HepG2 (cell line): ENCODE measurements at regions not wholly inside any gene's neighbourhood (a gene's known extent, or its start where the extent isn't known, plus 50 kb on each side); places are given as distances from the start of the nearest gene placed in this dataset.

ENCODE experiments used
- ATAC-seq: fragments of 200-7000 bp; cut with Tn5 transposase; 3 replicates; pipeline ENCODE4 v1.9.1; 2020; ENCODE audit warnings: mild to moderate bottlenecking, moderate library complexity
- BruUV-seq: library from RNA; stranded (reverse); fragments of 400-500 nt; replicated peaks from 2 replicates; lab custom pipeline; 2021; lab: Mats Ljungman, UMichigan
- CTCF ChIA-PET: fragments of 300-600 bp; formaldehyde crosslinking; extraction: SDS; loops from one replicate; lab custom pipeline; 2021; ENCODE audit warnings: low total read pairs, inconsistent platforms, low intra/inter-chr PET ratio; lab: Yijun Ruan, JAX
- POLR2A ChIA-PET: fragments of 350-600 bp; sonication (Branson Sonifier 250); formaldehyde crosslinking; loops from one replicate; lab custom pipeline; 2020; ENCODE audit warnings: antibody characterized with exemption, inconsistent platforms; lab: Yijun Ruan, JAX
- DNase-seq: peaks from one replicate; pipeline ENCODE4 v3.0.0-alpha.2; 2015; ENCODE audit warnings: low spot score
- FAIRE-seq: peaks from 3 replicates; lab custom pipeline; 2011; peaks lifted over from hg19 to GRCh38; lab: Jason Lieb, UNC
- H2AFZ ChIP-seq: one replicate; pipeline ENCODE4 v1.6.1; 2011; ENCODE audit warnings: low read length, inconsistent platforms
- H3K27ac ChIP-seq: fragments of 300-600 bp; 3 replicates; pipeline ENCODE4 v1.8.0; 2011; ENCODE audit warnings: mixed run types, mild to moderate bottlenecking, mixed read lengths, low read length, inconsistent platforms; ENCODE audit not compliant: insufficient read depth; ENCODE audit errors: extremely low read length
- H3K27me3 ChIP-seq, 2 experiments: fragments of 200-600 bp in 1 of 2; 2 replicates in 1 of 2; 3 replicates in 1 of 2; pipeline versions ENCODE4 v1.6.0 to v1.8.0; 2011; ENCODE audit warnings: low read length in 2 of 2, mild to moderate bottlenecking in 2 of 2, moderate library complexity in 2 of 2, inconsistent platforms in 1 of 2; ENCODE audit not compliant: insufficient read depth in 2 of 2, control insufficient read depth in 1 of 2
- H3K36me3 ChIP-seq, 2 experiments: fragments of 200-600 bp in 1 of 2; replicated peaks in 1 of 2; 2 replicates in 1 of 2; 3 replicates in 1 of 2; pipeline versions ENCODE4 v1.5.1 to v1.8.0; 2011; ENCODE audit warnings: low read length in 2 of 2, inconsistent platforms in 1 of 2; ENCODE audit not compliant: insufficient read depth in 2 of 2, control insufficient read depth in 1 of 2
- H3K4me1 ChIP-seq: 2 replicates; pipeline ENCODE4 v1.5.1; 2012; ENCODE audit warnings: low read length, inconsistent platforms; ENCODE audit not compliant: insufficient read depth
- H3K4me2 ChIP-seq: 2 replicates; pipeline ENCODE4 v1.6.0; 2011; ENCODE audit warnings: low read depth, low read length, inconsistent platforms
- H3K4me3 ChIP-seq, 3 experiments: fragments of 200-600 bp in 1 of 3; sonication (generic), shearing (Covaris generic) in 1 of 3; replicated peaks in 1 of 3; 2 replicates each; pipeline ENCODE4 v1.5.1; 2011 to 2016; ENCODE audit warnings: low read length in 3 of 3, inconsistent platforms in 2 of 3, low read depth in 2 of 3, mild to moderate bottlenecking in 2 of 3, control low read depth in 1 of 3, mixed read lengths in 1 of 3; ENCODE audit not compliant: insufficient read depth in 1 of 3
- H3K79me2 ChIP-seq: one replicate; pipeline ENCODE4 v1.6.1; 2011; ENCODE audit warnings: low read length, inconsistent platforms; ENCODE audit not compliant: insufficient read depth
- H3K9ac ChIP-seq: 2 replicates; pipeline ENCODE4 v1.6.0; 2011; ENCODE audit warnings: mild to moderate bottlenecking, low read depth, low read length, inconsistent platforms; ENCODE audit not compliant: insufficient read depth
- H3K9me3 ChIP-seq: 2 replicates; pipeline ENCODE4 v1.5.1; 2012; ENCODE audit warnings: mild to moderate bottlenecking, low read length
- H4K20me1 ChIP-seq: 2 replicates; pipeline ENCODE4 v1.6.0; 2011; ENCODE audit warnings: inconsistent platforms, mild to moderate bottlenecking, low read length, moderate library complexity; ENCODE audit not compliant: insufficient read depth
- CEBPG ChIP-seq: IDR thresholded peaks from 2 replicates; pipeline ENCODE4 v1.6.1; 2016
- ESRRA ChIP-seq: sonication (generic); formaldehyde crosslinking; IDR thresholded peaks from 2 replicates; pipeline ENCODE4 v1.5.1; 2020; ENCODE audit warnings: mild to moderate bottlenecking, low read depth, missing genetic modification reagents
- FOXJ3 ChIP-seq: sonication (generic); formaldehyde crosslinking; IDR thresholded peaks from 2 replicates; pipeline ENCODE4 v1.4.0; 2020; ENCODE audit warnings: missing genetic modification reagents, mild to moderate bottlenecking, borderline replicate concordance
- HOXA3 ChIP-seq: sonication (generic); formaldehyde crosslinking; IDR thresholded peaks from 2 replicates; pipeline ENCODE4 v1.5.0; 2020; ENCODE audit warnings: missing genetic modification reagents
- NCOA2 ChIP-seq: sonication (generic); formaldehyde crosslinking; IDR thresholded peaks from 2 replicates; pipeline ENCODE4 v1.8.0; 2022; ENCODE audit warnings: inconsistent platforms
- PLRG1 ChIP-seq: fragments of 450-650 bp; conservative IDR thresholded peaks from 2 replicates; pipeline ENCODE4 v1.6.1; 2016
- ZEB1 ChIP-seq: IDR thresholded peaks from 2 replicates; pipeline ENCODE4 v1.6.1; 2012; ENCODE audit warnings: mild to moderate bottlenecking, low read depth, inconsistent platforms; ENCODE audit not compliant: insufficient replicate concordance
- ZFX ChIP-seq: sonication (generic); formaldehyde crosslinking; IDR thresholded peaks from 2 replicates; pipeline ENCODE4 v1.4.0; 2020; ENCODE audit warnings: mild to moderate bottlenecking, low read depth, missing genetic modification reagents, moderate library complexity
- ZKSCAN1 ChIP-seq: fragments of 150-350 bp; IDR thresholded peaks from 2 replicates; pipeline ENCODE4 v1.6.1; 2014; ENCODE audit warnings: low read length
- ZNF331 ChIP-seq: sonication (generic); formaldehyde crosslinking; IDR thresholded peaks from 2 replicates; pipeline ENCODE4 v1.4.0; 2020; ENCODE audit warnings: missing genetic modification reagents
- ZNF343 ChIP-seq: sonication (generic); formaldehyde crosslinking; IDR thresholded peaks from 2 replicates; pipeline ENCODE4 v1.4.0; 2020; ENCODE audit warnings: mild to moderate bottlenecking, missing genetic modification reagents
- ZNF354B ChIP-seq: sonication (generic); formaldehyde crosslinking; IDR thresholded peaks from 2 replicates; pipeline ENCODE4 v1.8.0; 2022; ENCODE audit warnings: mild to moderate bottlenecking, missing genetic modification reagents
- ZNF556 ChIP-seq: sonication (generic); formaldehyde crosslinking; IDR thresholded peaks from 2 replicates; pipeline ENCODE4 v1.4.0; 2020; ENCODE audit warnings: mild to moderate bottlenecking, missing genetic modification reagents, borderline replicate concordance
- ZNF570 ChIP-seq: sonication (generic); formaldehyde crosslinking; IDR thresholded peaks from 2 replicates; pipeline ENCODE4 v1.4.0; 2020; ENCODE audit warnings: mild to moderate bottlenecking, missing genetic modification reagents, borderline replicate concordance
- ZNF7 ChIP-seq: IDR thresholded peaks from 2 replicates; pipeline ENCODE4 v1.6.1; 2016; ENCODE audit warnings: missing biosample characterization, missing genetic modification reagents
- ZNF746 ChIP-seq: sonication (generic); formaldehyde crosslinking; IDR thresholded peaks from 2 replicates; pipeline ENCODE4 v1.8.0; 2022; ENCODE audit warnings: mild to moderate bottlenecking, missing genetic modification reagents
- ZNF747 ChIP-seq: sonication (generic); formaldehyde crosslinking; IDR thresholded peaks from 2 replicates; pipeline ENCODE4 v1.8.1; 2023; ENCODE audit warnings: missing genetic modification reagents, mild to moderate bottlenecking, borderline replicate concordance
- in situ Hi-C: cut with HindIII; loops from 2 replicates; pipeline ENCODE4 v1.10.0; 2017; ENCODE audit warnings: low pct_unique_long_range_greater_than_20kb; ENCODE audit not compliant: extremely low pct_ligation_motif_present
- intact Hi-C: fragments of 100-400 bp; cut with micrococcal nuclease; formaldehyde crosslinking; loops from one replicate; pipeline ENCODE4 v1.10.0; 2022; ENCODE audit not compliant: unreplicated experiment
- TF ChIP-seq, protein P1 (sequence below): IDR thresholded peaks from 2 replicates; pipeline ENCODE4 v1.6.1; 2016; ENCODE audit warnings: missing biosample characterization, missing genetic modification reagents, low read depth
- TF ChIP-seq, protein P2 (sequence below): fragments of 450-650 bp; IDR thresholded peaks from 2 replicates; pipeline ENCODE4 v1.6.1; 2016
- TF ChIP-seq, protein P3 (sequence below): sonication (generic); formaldehyde crosslinking; IDR thresholded peaks from 2 replicates; pipeline ENCODE4 v1.4.0; 2020; ENCODE audit warnings: missing genetic modification reagents

DNA sequence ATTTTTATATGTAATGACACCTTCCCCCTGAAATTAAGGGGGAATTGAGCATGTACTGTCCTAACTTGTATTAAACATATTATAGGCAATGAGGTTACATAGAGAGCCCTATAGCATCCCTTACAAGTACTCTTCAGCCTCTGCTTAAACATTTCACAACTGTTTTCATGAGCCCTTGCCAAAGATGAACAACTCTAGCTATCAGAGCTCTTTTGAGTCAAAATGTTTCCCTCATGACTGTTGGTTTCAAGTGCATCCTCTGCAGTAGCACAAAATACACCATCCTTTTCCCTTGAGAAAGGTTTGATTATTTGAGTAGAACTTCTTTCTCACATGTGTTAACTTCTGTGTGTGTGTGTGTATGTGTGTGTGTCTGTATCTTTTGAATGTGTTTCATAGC, 1157.6 kb upstream of the CELF2 start:
- intact Hi-C loops: no loop called here
- Histone ChIP-seq H3K27ac (no peak overlapping the region), H3K27me3 (no peaks in the 10 kb centered on the region), H3K36me3 (no peaks in the 10 kb centered on the region), H2AFZ (no peak overlapping the region)
- no peak for FAIRE-seq
- no peak for DNase-seq
- TF ChIP-seq NCOA2 (no peak), ZNF7 (CRISPR knock-in tag) (no peak), HOXA3 (no peak), ZNF331 (CRISPR knock-in tag) (no peak), ZNF343 (CRISPR knock-in tag) (no peak), ESRRA (no peak), ZNF747 (CRISPR knock-in tag) (no peak), ZNF570 (no peak), ZKSCAN1 (no peak), ZEB1 (no peak), PLRG1 (no peak), ZFX (CRISPR knock-in tag) (no peak), ZNF556 (no peak), FOXJ3 (CRISPR knock-in tag) (no peak), ZNF746 (CRISPR knock-in tag) (no peak), ZNF354B (no peak), CEBPG (CRISPR knock-in tag) (no peak)
- TF ChIP-seq, protein P1, sequence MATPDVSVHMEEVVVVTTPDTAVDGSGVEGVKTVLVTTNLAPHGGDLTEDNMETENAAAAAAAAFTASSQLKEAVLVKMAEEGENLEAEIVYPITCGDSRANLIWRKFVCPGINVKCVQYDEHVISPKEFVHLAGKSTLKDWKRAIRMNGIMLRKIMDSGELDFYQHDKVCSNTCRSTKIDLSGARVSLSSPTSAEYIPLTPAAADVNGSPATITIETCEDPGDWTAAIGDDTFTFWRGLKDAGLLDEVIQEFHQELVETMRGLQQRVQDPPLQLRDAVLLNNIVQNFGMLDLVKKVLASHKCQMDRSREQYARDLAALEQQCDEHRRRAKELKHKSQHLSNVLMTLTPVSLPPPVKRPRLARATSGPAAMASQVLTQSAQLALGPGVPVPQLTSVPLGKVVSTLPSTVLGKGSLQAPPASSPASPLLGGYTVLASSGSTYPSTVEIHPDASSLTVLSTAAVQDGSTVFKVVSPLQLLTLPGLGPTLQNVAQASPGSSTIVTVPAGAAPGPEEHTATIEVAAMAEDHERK (CRISPR knock-in tag): no peak
- TF ChIP-seq, protein P2, sequence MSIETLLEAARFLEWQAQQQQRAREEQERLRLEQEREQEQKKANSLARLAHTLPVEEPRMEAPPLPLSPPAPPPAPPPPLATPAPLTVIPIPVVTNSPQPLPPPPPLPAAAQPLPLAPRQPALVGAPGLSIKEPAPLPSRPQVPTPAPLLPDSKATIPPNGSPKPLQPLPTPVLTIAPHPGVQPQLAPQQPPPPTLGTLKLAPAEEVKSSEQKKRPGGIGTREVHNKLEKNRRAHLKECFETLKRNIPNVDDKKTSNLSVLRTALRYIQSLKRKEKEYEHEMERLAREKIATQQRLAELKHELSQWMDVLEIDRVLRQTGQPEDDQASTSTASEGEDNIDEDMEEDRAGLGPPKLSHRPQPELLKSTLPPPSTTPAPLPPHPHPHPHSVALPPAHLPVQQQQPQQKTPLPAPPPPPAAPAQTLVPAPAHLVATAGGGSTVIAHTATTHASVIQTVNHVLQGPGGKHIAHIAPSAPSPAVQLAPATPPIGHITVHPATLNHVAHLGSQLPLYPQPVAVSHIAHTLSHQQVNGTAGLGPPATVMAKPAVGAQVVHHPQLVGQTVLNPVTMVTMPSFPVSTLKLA: no peak
- TF ChIP-seq, protein P3, sequence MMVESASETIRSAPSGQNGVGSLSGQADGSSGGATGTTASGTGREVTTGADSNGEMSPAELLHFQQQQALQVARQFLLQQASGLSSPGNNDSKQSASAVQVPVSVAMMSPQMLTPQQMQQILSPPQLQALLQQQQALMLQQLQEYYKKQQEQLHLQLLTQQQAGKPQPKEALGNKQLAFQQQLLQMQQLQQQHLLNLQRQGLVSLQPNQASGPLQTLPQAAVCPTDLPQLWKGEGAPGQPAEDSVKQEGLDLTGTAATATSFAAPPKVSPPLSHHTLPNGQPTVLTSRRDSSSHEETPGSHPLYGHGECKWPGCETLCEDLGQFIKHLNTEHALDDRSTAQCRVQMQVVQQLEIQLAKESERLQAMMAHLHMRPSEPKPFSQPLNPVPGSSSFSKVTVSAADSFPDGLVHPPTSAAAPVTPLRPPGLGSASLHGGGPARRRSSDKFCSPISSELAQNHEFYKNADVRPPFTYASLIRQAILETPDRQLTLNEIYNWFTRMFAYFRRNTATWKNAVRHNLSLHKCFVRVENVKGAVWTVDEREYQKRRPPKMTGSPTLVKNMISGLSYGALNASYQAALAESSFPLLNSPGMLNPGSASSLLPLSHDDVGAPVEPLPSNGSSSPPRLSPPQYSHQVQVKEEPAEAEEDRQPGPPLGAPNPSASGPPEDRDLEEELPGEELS (CRISPR knock-in tag): no peak
- TF ChIP-seq, all 625 proteins: peak for 0
- no peaks in the 10 kb centered on the region for H4K20me1 ChIP-seq
- no peak overlapping the region for H3K9ac ChIP-seq
- no peaks in the 10 kb centered on the region for H3K79me2 ChIP-seq
- H3K4me1 ChIP-seq: no peaks in the 10 kb centered on the region
- H3K4me2 ChIP-seq: no peak overlapping the region
- ChIA-PET CTCF (no interaction called here), POLR2A (no interaction called here)
- no TSS peak for BruUV-seq
- H3K9me3 ChIP-seq: peaks cover 76% of the 10 kb centered on the region
- in situ Hi-C loops: no loop called here
- no peak overlapping the region for H3K4me3 ChIP-seq
- no peak for ATAC-seq
